ENCODE measurements at regions not wholly inside any gene's neighbourhood (a gene's known extent, or its start where the extent isn't known, plus 50 kb on each side); places are given as distances from the start of the nearest gene placed in this dataset.

DNA sequence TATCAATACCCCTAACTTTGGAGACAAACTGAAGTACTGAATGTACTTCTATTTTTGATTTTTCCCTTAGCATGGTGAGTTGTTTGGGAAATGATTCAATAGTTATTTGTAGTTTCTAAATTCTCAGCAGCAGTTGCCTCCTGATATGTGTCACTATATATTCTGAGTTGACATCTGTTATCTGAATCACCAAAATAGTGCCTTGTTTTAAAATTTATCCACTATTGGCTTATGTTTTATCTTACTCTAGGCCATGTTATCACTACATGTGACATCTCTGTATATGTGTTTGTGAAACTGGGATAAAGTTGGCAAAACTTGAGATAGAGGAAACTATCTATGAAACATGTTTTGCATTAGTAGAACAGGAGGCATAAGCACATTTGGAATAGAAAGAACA lies 317.6 kb downstream of the TLE4 start:
- TF ChIP-seq, protein P1, sequence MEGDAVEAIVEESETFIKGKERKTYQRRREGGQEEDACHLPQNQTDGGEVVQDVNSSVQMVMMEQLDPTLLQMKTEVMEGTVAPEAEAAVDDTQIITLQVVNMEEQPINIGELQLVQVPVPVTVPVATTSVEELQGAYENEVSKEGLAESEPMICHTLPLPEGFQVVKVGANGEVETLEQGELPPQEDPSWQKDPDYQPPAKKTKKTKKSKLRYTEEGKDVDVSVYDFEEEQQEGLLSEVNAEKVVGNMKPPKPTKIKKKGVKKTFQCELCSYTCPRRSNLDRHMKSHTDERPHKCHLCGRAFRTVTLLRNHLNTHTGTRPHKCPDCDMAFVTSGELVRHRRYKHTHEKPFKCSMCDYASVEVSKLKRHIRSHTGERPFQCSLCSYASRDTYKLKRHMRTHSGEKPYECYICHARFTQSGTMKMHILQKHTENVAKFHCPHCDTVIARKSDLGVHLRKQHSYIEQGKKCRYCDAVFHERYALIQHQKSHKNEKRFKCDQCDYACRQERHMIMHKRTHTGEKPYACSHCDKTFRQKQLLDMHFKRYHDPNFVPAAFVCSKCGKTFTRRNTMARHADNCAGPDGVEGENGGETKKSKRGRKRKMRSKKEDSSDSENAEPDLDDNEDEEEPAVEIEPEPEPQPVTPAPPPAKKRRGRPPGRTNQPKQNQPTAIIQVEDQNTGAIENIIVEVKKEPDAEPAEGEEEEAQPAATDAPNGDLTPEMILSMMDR (IDR thresholded peaks at IDR 0.05; ENCODE audit: low read depth, low read length, poor library complexity, severe bottlenecking): no peak
- no peak for TF ChIP-seq EZH2phosphoT487 (IDR thresholded peaks at IDR 0.05; ENCODE audit: borderline replicate concordance, low read length)
